NCI-H2196 treated with DMSO at 0.1 percent for 48 hours (cell line): ENCODE measurements at regions not wholly inside any gene's neighbourhood (a gene's known extent, or its start where the extent isn't known, plus 50 kb on each side); places are given as distances from the start of the nearest gene placed in this dataset.
"Not testable (repeated sequence)": the region's sequence is repeated elsewhere in the genome, so short reads cannot be mapped to it uniquely, and the experiment has no call there.

Experiments
- DNase-seq: peaks from one replicate; lab custom pipeline; 2025; ENCODE audit not compliant: unreplicated experiment; lab: John Stamatoyannopoulos, UW

GRCh38 chr2:15820927-15821326 is 119.4 kb upstream of the MYCN start:
- no peak for DNase-seq

- DNase-seq = no peak
Measured at GRCh38 chr2:15822151-15823044, 118.0 kb upstream of the MYCN start.

- no peak for DNase-seq
Measured at GRCh38 chr2:15823459-15824396, 116.6 kb upstream of the MYCN start.

- DNase-seq = not testable (repeated sequence)
Measured at GRCh38 chr2:15824467-15824866, 115.9 kb upstream of the MYCN start.

GRCh38 chr2:15825276-15825980 is 114.9 kb upstream of the MYCN start:
- DNase-seq = no peak

- no peak for DNase-seq
Measured at GRCh38 chr2:15826273-15826717, 114.1 kb upstream of the MYCN start.

- DNase-seq = no peak
Measured at GRCh38 chr2:15827001-15827400, 113.3 kb upstream of the MYCN start.

- DNase-seq = no peak
Measured at GRCh38 chr2:15828576-15828975, 111.8 kb upstream of the MYCN start.

- DNase-seq = no peak
Measured at GRCh38 chr2:15829091-15829801, 111.1 kb upstream of the MYCN start.

GRCh38 chr2:15829985-15830384 is 110.4 kb upstream of the MYCN start:
- DNase-seq = no peak

- no peak for DNase-seq
Measured at GRCh38 chr2:15830937-15831549, 109.3 kb upstream of the MYCN start.

GRCh38 chr2:15832030-15832709 is 108.2 kb upstream of the MYCN start:
- DNase-seq = no peak

GRCh38 chr2:15832849-15833680 is 107.3 kb upstream of the MYCN start:
- DNase-seq = no peak

- no peak for DNase-seq
Measured at GRCh38 chr2:15833731-15834130, 106.6 kb upstream of the MYCN start.

- DNase-seq = no peak
Measured at GRCh38 chr2:15834381-15835031, 105.8 kb upstream of the MYCN start.

GRCh38 chr2:15835991-15836688 is 104.2 kb upstream of the MYCN start:
- no peak for DNase-seq
